ENCODE measurements at regions not wholly inside any gene's neighbourhood (a gene's known extent, or its start where the extent isn't known, plus 50 kb on each side); places are given as distances from the start of the nearest gene placed in this dataset.

DNA sequence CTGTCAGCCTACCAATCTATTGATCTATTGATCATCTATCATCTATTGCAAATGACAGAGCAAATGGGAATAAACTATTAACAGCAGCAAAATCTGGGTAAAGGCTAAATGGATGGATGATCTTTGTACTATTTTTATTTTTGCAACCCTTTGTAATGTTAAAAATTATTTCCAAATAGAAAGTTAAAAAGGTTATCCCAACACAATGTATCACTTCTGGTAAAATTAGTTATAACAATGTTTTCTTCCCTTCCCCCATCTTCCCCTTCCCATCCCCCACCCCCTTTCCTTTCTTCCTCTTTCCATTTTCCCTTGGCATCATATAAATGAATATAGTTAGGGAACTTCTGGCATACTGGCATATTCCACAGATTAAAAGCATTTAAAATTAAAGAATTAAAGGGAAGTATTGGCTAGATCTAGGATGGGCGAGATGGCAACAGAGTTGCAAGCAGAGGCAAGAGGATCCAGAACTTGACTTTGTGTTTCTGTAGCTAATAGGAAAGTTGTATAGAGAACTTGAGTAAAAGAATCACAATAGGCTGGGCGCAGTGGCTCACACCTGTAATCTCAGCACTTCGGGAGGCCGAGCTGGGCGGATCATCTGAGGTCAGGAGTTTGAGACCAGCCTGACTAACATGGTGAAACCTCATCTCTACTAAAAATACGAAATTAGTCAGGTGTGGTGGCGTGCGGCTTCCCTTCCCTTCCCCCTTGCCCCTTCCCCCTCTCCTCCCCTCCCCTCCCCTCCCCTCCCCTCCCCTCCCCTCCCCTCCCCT, 66.6 kb upstream of the TAF11L2 start:
- H3K27ac ChIP-seq: no peak overlapping the region
- H3K4me2 ChIP-seq: peak overlapping the region in 2 of 11 experiments; percentile 25 to 42; a peak in 4 of 22 replicates
- H3K9me3 ChIP-seq (replicated peaks in 1 of 11): peaks cover 0 to 13% (median 0%) of the 10 kb centered on the region in 11 experiments; a peak in 4 of 22 replicates
- no peaks in the 10 kb centered on the region for H3K27me3 ChIP-seq
- H3K4me1 ChIP-seq: peaks cover 5 to 47% (median 11%) of the 10 kb centered on the region in 10 experiments; a peak in 17 of 20 replicates
- H3K4me3 ChIP-seq: no peak overlapping the region
- H3K36me3 ChIP-seq: no peaks in the 10 kb centered on the region
- TF ChIP-seq Cebpa-rat (IDR thresholded peaks at IDR 0.05): no peak
- no peak overlapping the region for H3K9ac ChIP-seq
- H4K20me1 ChIP-seq: no peaks in the 10 kb centered on the region

DNA sequence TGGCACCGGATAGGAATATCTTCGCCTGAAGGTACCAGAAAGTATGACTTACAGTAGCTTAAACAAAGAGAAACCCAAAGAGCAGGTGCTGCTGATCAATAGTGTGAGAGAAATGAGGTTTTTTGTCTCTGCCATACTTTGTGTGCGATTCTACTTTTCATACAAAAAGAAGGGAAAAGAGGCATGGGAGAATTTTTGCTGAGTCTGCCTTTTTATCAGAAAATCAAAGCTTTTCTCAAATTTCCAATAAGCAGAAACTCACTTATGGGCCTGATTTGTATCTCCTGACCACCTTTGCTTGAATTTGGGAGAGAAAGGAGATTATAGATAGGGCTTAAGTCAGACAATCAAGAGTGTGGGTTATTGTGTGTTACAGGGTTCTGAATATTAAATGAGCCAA, 65.5 kb upstream of the TAF11L2 start:
- no peaks in the 10 kb centered on the region for H3K36me3 ChIP-seq
- TF ChIP-seq Cebpa-rat (IDR thresholded peaks at IDR 0.05): no peak
- H3K9me3 ChIP-seq (replicated peaks in 1 of 11): peaks cover 0 to 13% (median under 1%) of the 10 kb centered on the region in 11 experiments; a peak in 6 of 22 replicates
- no peak overlapping the region for H3K4me3 ChIP-seq
- H3K9ac ChIP-seq: no peak overlapping the region
- H3K27me3 ChIP-seq: no peaks in the 10 kb centered on the region
- no peak overlapping the region for H3K4me2 ChIP-seq
- no peaks in the 10 kb centered on the region for H4K20me1 ChIP-seq
- H3K27ac ChIP-seq: no peak overlapping the region
- peaks cover 16 to 55% (median 21%) of the 10 kb centered on the region in 10 experiments for H3K4me1 ChIP-seq

DNA sequence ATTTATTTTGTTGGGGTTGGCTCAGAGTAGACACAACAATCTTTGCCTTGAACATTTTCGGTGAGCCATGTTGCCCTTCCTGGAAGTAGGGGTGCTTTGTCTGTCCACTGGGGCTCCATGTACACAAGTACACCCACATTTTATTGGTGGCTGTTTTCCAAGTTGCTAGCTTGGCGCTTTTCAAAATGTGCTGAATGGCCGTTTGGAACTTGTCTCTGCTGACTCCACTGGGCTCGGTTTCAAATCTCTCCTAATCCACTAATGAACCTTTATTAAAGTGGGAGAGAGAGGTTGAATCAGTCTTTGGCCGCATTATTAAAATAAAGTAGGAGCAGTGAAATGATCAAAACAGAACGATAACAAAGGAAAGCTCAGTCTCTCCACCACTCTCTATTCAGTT, 64.6 kb upstream of the TAF11L2 start:
- Histone ChIP-seq H3K4me2 (peak overlapping the region in 2 of 11 experiments; percentile 12 to 30; a peak in 1 of 22 replicates), H3K27ac (no peak overlapping the region), H3K9ac (no peak overlapping the region), H4K20me1 (no peaks in the 10 kb centered on the region), H3K36me3 (no peaks in the 10 kb centered on the region), H3K27me3 (no peaks in the 10 kb centered on the region), H3K4me3 (no peak overlapping the region), H3K9me3 (replicated peaks in 1 of 11) (peaks cover 0 to 20% (median 8%) of the 10 kb centered on the region in 11 experiments; a peak in 12 of 22 replicates), H3K4me1 (peaks cover 17 to 55% (median 24%) of the 10 kb centered on the region in 10 experiments)
- no peak for TF ChIP-seq Cebpa-rat (IDR thresholded peaks at IDR 0.05)

DNA sequence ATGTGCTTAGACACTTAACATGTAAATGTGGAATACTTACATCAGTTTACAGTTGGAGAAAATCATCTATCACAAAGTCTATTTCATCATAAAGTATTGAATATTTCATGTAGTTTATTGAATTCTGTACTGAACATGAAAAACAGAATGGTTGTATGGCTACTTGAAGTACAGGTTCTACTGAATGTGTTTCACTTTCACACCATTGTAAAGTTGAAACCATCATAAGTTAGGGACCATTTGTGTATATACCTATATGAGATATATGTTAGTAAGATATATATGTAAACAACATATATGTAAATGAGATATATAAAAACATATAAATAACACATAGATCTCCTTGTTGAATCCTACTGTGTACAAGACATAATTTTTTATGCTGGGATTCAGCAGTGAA, 63.0 kb upstream of the TAF11L2 start:
- H4K20me1 ChIP-seq: no peaks in the 10 kb centered on the region
- no peaks in the 10 kb centered on the region for H3K27me3 ChIP-seq
- no peaks in the 10 kb centered on the region for H3K36me3 ChIP-seq
- no peak for TF ChIP-seq Cebpa-rat (IDR thresholded peaks at IDR 0.05)
- H3K4me2 ChIP-seq: 0 out of 22 replicates have a peak overlapping the region, but pooled peaks of 1 of the 11 experiments have one; percentile 70
- H3K9me3 ChIP-seq (replicated peaks in 1 of 11): peaks cover 10 to 35% (median 19%) of the 10 kb centered on the region in 11 experiments; a peak in 21 of 22 replicates
- H3K4me1 ChIP-seq: peaks cover 17 to 49% (median 24%) of the 10 kb centered on the region in 10 experiments
- no peak overlapping the region for H3K4me3 ChIP-seq
- H3K9ac ChIP-seq: no peak overlapping the region
- no peak overlapping the region for H3K27ac ChIP-seq

DNA sequence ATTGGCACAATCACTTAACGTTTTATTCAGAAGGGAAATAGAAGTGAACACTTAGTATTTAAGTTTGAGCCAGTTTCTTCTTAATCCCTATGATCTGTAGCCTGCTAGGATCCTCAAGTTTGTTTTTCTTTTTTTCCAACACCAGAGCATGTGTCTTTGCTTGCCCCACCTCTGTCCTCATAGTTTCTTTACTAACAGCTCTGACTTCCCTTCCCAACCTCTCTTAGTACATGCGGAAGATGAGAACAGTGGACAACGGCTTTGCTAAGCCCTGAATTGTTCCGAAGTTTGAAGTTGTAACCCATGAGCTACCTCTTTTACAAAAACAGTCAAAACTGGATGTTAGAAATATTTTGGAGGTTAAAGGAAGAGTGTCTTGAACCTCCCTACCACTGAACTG, 61.7 kb upstream of the TAF11L2 start:
- peak overlapping the region in 7 of 10 experiments; percentile 13 to 53 (median 25); a peak in 8 of 20 replicates for H3K4me3 ChIP-seq

DNA sequence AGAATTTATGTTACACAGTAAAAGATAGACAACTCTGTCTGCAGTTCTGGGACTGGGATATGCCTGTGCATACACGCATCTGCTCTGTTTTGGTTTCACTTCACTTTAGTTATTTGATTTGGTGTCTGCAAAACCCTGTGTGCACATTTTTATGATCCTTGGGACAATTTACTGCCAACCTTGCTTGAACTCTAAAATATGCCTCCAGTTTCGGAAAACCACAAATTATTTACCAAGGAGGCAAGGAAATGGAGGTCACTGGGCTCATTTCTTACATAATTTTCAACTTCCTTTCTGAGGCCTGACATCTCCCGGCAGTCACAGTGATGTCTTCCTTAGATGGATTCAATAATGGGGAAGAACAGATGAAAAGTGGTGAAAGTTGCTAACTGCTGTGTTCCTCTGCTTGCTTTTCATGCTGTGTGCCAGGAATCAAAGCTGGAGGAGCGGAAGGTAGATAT, 61.2 kb upstream of the TAF11L2 start:
- TF ChIP-seq Cebpa-rat (IDR thresholded peaks at IDR 0.05): no peak
- Histone ChIP-seq H3K9ac (peak overlapping the region in 10 of 11 experiments; percentile 1 to 59 (median 32); a peak in 15 of 22 replicates), H3K4me3 (peak overlapping the region in 7 of 10 experiments; percentile 13 to 53 (median 25); a peak in 11 of 20 replicates), H3K27ac (peak overlapping the region; percentile 19 to 77 (median 67); a peak in 21 of 22 replicates), H3K4me2 (peak overlapping the region; percentile 51 to 74 (median 64)), H4K20me1 (no peaks in the 10 kb centered on the region), H3K4me1 (peaks cover 17 to 32% (median 24%) of the 10 kb centered on the region in 10 experiments), H3K27me3 (no peaks in the 10 kb centered on the region), H3K9me3 (replicated peaks in 1 of 11) (peaks cover 17 to 43% (median 31%) of the 10 kb centered on the region in 11 experiments; a peak in 21 of 22 replicates), H3K36me3 (no peaks in the 10 kb centered on the region)

More for the DNA sequence above, 61.7 kb upstream of the TAF11L2 start:
- Histone ChIP-seq H3K9ac (peak overlapping the region in 10 of 11 experiments; percentile 1 to 59 (median 32); a peak in 14 of 22 replicates), H4K20me1 (no peaks in the 10 kb centered on the region), H3K4me2 (peak overlapping the region; percentile 51 to 74 (median 64)), H3K27ac (peak overlapping the region; percentile 19 to 77 (median 67); a peak in 21 of 22 replicates), H3K9me3 (replicated peaks in 1 of 11) (peaks cover 17 to 42% (median 30%) of the 10 kb centered on the region in 11 experiments; a peak in 21 of 22 replicates), H3K27me3 (no peaks in the 10 kb centered on the region), H3K36me3 (no peaks in the 10 kb centered on the region), H3K4me1 (peaks cover 17 to 36% (median 24%) of the 10 kb centered on the region in 10 experiments)
- no peak for TF ChIP-seq Cebpa-rat (IDR thresholded peaks at IDR 0.05)

DNA sequence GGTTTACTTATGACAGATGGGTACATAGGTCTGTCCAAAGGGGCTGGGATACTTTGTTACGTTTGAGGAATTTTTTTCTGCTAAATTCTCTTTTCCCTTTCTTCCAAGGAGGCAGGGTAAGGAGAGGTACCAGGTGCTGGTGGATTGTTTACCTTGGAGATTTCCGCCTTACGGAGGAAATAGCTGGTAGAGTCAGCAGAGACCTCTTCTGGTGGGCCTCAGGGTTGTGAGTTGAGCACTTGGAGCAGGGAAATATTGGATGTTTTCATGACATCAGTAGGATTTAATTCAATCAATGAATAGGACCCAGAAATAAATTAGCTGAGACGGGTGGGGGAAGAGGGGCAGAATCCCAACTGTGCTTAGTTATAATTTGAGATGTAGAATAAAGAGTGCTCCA, 60.0 kb upstream of the TAF11L2 start:
- Histone ChIP-seq H3K4me1 (peaks cover 17 to 32% (median 24%) of the 10 kb centered on the region in 10 experiments), H3K9me3 (replicated peaks in 1 of 11) (peaks cover 17 to 43% (median 31%) of the 10 kb centered on the region in 11 experiments; a peak in 21 of 22 replicates), H3K9ac (no peak overlapping the region), H4K20me1 (no peaks in the 10 kb centered on the region), H3K27me3 (no peaks in the 10 kb centered on the region), H3K36me3 (no peaks in the 10 kb centered on the region), H3K4me3 (no peak overlapping the region), H3K4me2 (peak overlapping the region in 6 of 11 experiments; percentile 64 to 74 (median 70); a peak in 6 of 22 replicates), H3K27ac (peak overlapping the region in 4 of 11 experiments; percentile 21 to 77 (median 72); a peak in 6 of 22 replicates)
- TF ChIP-seq Cebpa-rat (IDR thresholded peaks at IDR 0.05): no peak

DNA sequence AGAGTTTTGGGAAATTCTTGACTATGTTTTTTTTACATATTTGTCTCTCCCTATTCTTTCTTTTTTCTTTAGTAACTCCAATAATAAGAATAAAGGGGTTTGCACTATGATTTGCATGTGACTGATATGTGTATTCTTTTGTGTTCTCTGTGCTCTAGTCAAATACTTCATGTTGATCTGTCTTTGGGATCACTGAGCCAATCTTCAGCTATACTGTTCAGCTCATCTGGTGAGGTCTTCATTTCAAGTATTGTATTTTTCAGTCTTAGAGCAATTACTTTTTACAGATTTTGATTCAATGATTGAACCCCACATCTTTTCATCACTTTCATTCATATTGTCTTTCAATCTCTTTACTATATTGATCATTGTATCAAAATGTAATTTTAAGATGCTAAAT, 58.1 kb upstream of the TAF11L2 start:
- no peak overlapping the region for H3K27ac ChIP-seq
- no peak for TF ChIP-seq Cebpa-rat (IDR thresholded peaks at IDR 0.05)
- H4K20me1 ChIP-seq: no peaks in the 10 kb centered on the region
- H3K27me3 ChIP-seq: no peaks in the 10 kb centered on the region
- peaks cover 17 to 32% (median 23%) of the 10 kb centered on the region in 10 experiments for H3K4me1 ChIP-seq
- no peak overlapping the region for H3K4me2 ChIP-seq
- no peak overlapping the region for H3K4me3 ChIP-seq
- peaks cover 17 to 43% (median 31%) of the 10 kb centered on the region in 11 experiments; a peak in 21 of 22 replicates for H3K9me3 ChIP-seq (replicated peaks in 1 of 11)
- H3K36me3 ChIP-seq: no peaks in the 10 kb centered on the region
- no peak overlapping the region for H3K9ac ChIP-seq

DNA sequence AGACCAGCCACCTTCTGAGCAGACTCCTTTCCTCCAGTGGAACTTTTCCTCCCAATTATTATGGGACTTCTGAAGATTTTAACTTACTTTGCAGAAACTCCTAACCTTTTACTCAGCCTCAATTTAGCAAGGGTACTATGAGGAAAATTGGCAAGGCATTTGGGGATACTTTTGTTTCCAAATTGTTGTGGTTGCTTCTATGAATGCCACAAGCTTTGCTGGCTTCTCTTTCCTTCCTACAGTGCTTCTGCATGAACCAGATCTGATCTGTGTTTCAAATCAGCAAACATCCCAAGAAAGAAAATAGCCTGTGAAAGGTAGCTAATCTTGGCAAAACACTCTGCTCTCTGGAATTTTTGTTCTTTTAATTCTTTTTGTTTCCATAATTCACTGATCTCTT, 57.3 kb upstream of the TAF11L2 start:
- Histone ChIP-seq H3K4me3 (no peak overlapping the region), H4K20me1 (no peaks in the 10 kb centered on the region), H3K36me3 (no peaks in the 10 kb centered on the region), H3K27me3 (no peaks in the 10 kb centered on the region), H3K4me2 (no peak overlapping the region), H3K27ac (no peak overlapping the region), H3K9ac (no peak overlapping the region), H3K9me3 (replicated peaks in 1 of 11) (peaks cover 17 to 43% (median 31%) of the 10 kb centered on the region in 11 experiments; a peak in 21 of 22 replicates), H3K4me1 (peaks cover 19 to 27% (median 20%) of the 10 kb centered on the region in 10 experiments)
- TF ChIP-seq Cebpa-rat (IDR thresholded peaks at IDR 0.05): no peak
